GM19023 (cell line): ENCODE measurements at regions not wholly inside any gene's neighbourhood (a gene's known extent, or its start where the extent isn't known, plus 50 kb on each side); places are given as distances from the start of the nearest gene placed in this dataset.
"Not testable (repeated sequence)": the region's sequence is repeated elsewhere in the genome, so short reads cannot be mapped to it uniquely, and the experiment has no call there.

ENCODE experiments used
- ATAC-seq: cut with Tn5 transposase; IDR thresholded peaks from one replicate; pipeline ENCODE4 v1.9.1; 2021; ENCODE audit warnings: mild to moderate bottlenecking, moderate library complexity; ENCODE audit not compliant: unreplicated experiment

DNA sequence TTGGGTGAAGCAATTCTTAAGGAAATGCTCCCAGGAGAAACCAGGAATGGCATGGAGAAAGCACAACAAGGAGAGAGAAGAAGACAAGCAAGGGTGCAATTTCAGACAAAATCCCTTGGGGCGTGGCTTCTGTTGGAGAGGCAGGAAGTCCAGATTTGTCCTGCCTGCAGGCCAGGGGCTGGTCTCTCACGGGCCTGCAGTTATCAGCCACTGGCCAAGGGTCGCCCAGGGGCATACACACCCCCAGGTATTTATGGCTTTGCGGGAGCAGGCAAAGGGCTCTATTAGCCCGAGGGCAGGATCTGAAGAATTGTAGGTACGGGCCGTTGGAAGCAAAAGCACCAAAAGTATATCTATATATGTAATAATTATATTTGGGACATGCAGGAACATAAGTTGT is 87.7 kb downstream of the IYD start:
- ATAC-seq, result no peak

DNA sequence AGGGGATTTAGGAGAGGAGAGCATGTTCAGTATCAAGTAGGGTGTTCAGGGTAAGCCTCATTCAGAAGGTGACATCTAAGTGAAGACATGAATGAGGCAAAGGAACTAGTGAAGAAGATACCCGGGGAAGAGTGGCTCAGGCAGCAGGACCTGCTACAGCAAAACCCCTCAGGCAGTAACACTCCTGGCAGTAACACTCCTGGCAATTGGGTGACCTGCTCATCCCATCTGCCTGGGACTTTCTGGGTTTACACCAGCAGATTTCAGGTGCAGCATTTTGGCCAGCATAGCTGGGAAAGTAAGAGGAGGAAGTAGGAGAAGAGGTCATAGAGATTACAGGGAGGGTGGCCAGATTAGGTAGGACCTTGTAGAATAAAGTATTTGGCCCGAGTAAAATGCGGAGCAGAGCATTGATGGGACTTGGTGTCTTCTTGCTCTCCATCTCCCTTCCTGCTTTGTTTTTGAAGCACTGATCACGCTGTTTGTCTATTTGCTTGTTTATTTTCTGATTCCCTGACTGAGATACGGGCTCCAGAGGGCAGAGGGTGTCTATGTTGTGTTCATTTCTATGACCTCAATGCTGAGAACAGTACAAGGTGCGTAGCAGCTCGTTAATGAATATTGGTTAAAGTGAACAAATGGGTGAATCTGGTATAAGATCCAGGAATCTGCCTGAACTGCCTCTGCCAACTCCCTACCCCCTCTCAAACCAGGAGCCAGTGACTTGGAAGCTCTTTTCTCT is 88.3 kb downstream of the IYD start:
- no peak for ATAC-seq

DNA sequence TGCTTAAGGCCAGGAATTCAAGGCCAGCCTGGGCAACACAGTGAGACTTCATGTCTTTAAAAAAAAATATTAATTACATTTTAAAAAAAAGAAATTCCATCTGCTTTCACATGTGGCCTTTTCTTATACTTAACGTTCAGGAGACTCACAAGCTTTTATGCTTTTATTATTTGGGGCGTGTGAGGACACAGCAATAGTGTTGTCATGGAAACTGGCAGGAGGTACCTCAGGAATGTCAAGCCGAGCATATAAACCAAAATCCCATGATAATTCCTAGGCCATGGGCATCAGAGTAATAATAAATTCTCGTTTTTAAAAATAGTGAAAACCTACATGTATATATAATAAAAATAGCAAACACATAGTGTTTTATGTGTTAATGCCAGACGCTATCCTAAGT is 89.8 kb downstream of the IYD start:
- no peak for ATAC-seq

DNA sequence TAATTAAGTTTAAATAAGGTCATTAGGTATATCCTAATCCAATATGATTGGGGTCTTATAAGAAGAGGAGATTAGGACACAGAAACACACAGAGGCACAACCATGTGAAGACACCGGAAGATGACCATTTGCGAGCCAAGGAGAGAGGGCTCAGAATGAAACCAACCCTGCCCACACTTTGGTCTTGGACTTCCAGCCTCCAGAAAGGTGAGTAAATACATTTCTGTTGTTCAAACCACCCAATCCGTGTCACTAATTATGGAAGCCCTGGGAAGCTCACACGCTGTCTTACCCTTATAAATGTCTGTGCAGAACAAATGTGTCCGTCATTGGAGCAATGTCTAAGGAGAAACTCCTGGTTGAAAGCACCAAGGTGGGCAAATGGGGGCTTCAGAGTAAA is 95.0 kb downstream of the IYD start:
- ATAC-seq, result no peak

DNA sequence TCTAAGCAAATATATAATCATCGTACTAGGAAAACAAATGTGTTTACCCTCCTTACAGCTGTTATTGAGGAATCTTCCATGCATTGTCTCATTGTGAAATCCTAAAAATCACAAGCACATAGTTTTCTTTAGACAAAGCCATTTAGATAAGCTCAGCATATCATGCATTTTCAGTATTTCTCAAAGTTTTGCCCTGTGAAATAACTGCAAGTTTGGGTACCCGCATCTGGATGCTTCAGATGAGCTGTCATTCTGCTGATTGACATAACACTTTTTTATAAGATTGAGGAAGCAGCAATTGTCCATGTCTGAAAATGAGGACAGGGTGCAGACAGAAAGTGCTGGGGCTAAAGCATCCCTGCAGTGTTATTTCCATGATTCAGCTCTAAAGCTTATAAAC is 96.2 kb downstream of the IYD start:
- ATAC-seq, result no peak

DNA sequence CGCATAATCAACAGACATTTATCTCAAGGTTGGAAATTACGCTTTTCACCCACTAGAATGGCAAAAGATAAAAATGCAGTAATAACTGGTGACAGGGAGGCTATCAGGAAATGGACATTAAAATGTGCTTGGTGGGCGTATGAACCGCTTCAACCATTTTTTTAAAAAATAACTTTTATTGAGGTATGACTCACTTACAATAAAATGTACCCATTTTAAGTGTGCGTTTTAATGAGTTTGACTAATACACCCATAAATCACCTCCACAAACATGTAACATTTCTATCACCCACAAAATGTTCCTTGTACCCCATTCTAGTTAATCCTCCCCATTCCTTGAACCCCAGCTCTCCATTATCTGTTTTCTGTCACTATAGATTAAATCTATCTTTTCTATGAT is 96.8 kb downstream of the IYD start:
- ATAC-seq, result no peak

DNA sequence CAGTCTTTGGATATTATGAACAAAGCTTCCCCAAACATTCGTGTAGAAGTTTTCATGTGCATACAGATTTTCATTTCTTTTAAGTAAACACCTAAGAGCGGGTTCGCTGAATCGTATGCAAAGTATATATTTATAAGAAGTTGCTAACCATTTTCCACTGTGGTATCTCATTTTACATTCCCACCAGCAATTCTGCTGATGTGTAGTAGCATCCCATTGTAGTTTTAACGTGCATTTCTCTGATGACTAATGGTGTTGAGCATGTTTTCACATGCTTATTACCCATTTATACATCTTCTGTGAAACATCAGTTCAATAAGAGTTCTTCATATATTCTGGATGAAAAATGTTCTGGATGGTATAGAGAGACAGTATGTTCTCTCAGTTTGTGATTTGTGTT is 97.4 kb downstream of the IYD start:
- ATAC-seq, result no peak

DNA sequence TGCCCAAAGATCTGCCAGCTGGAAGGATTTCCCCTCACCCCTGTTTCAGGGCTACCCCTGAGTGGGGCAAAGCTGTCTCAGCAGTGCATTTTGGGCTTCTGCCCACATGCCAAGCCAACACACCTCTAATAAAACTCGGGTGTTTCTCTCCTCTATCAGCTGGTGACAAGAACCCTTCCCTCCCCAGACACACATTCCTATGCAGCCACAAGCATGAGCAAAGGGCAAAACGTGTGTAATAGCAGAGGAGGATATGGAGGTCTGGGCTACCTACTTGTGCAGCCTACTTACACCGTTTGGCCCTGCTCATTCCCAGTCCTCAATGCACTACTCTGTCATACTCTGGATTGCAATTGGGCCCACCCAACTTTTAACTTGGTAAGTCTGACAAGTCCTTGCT is 101.3 kb downstream of the IYD start:
- no peak for ATAC-seq

DNA sequence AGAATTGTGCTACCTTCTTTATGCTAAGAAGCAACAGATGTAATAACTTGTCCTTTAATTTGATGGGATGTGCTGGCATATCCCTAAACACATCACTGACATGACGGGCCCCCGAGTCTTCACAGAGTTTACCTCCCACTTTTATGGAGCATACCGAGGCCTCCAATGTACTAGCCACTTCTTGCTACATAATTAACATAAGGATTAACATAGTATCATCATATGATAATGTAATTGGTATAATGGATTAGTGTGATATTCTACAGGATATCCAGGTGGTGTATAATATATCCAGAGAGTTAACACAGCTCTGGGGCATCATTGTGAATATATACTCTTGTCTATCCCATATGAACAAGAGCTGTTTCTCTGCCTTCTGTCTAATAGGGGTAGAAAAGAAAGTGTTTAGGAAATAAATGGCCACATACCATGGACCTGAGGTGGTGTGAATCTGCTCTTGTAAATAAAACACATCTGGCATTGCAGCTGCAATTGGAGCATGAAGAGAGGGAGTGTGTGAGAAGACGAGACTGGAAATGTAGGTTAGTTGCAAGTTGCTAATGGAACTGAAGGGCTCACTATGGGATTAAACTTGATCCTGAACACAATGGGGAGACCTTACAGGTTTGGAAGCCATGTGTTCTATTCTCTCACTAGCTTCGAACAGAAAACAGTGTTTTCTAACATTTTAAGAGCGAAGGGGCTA is 102.3 kb downstream of the IYD start:
- ATAC-seq, result no peak

DNA sequence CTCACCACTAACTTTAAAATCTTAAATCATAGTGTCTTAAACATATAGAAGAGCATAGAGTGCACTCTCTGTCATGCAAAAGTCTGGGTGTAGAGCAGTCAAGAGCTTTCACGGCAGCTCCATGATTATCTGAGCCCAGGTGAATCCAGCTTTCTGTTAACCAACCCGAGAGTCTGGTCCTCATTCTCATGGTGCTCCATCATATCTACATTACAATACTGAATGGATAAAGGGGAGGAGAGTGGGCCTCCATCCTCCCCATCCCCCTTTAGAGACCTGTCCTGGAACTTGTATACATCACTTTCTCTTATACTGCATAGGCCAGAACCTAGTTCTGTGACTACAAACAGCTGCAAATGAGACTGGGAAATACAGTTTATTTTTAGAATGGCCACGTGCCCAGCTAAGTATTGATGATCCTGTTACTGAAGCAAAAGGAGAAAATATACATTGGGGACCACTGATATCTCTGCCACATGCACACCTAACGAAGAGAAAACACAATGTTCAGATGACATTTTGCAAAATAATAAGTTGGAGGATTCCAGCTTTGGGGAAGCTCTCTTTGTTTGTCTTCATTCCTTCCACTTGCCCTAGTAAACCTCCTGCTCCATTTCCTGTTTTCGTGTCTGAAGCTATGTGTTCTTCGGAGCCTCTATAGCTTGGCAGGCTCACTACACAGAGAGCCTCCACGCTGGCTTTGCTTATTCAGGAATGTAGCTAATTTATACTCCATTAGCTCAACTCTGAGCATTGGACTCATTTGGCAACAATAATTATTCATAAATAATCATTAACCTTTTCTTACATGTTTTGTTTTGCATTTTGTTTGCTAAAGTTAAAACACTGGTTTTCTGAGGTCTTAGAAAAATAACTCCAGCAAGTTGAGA is 110.1 kb downstream of the IYD start:
- ATAC-seq, result no peak

DNA sequence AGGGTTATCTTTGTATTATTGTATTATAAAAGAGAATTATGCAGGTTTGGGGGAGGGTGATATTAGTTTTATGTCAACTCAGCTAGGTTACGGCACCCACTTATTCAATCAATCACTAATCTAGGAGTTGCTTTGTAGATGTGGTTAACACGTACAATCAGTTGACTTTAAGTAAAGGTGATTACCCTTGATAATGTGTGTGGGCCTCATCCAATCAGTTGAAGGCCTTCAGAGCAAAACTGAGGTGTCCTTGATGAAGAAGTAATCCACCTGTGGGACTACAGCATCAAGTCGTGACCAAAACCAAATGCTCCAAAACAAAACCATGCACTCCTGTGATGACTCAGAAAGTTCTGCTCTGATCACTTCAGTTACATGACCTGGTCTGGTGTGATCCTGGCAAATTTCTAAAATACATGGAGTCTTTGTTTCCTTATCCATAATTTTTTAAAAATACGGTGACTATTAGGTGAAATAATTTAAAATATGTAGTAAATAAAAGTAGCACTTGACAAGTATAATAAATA is 114.1 kb downstream of the IYD start:
- no peak for ATAC-seq

DNA sequence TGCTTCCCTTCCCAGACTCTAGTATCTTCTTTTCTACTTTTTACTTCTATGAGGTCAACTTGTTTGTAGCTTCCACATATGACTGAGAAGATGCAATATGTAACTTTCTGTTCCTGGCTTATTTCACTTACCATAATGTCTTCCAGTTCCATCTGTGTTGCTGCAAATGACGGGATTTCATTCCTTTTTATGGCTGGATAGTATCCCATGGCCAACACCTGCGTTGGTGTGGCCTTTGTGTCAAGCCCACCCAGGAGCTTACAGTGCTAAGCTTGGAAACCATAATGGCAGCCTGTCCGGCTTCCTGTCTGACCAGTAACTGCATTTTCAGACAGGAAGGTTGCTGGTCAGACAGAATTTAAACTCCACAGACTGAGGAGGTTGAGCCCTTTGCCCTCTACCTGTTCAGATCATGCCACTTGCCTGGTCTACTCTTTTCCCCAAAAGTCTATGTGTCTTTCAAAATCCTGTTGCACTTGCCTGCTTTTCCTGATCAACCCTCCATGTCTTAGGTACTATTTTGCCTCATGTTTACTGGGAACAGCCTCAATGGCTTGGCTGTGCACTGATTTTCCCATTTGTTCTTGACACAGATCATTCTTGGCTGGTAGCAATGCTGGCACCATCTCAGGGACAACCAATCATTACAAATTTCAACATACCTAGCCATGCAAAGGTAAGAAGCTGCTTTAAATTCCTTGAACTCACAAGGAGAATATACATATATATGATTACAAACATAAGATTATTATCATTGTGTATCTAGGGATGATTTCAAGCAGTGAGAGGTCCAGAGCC is 114.3 kb upstream of the PLEKHG1 start:
- ATAC-seq, result no peak

DNA sequence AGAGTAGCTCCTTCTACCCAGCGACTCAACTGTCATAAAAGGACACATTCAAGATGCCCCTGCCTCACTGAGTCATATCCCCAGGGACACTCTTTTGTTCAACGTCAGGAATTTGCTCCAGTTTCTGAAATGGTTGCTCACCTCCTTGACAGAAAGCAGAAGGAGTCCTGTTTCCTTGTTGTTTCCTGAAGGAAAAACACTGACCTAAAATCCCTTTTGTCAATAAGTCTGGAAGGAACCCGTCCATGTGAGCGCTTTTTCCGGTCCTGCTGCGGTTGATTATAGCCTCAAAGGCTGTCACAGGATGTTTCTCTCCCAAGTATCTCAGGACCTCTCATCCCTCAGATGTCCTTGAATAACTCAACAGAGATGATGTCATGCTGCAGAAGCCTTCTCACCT is 113.6 kb upstream of the PLEKHG1 start:
- no peak for ATAC-seq

DNA sequence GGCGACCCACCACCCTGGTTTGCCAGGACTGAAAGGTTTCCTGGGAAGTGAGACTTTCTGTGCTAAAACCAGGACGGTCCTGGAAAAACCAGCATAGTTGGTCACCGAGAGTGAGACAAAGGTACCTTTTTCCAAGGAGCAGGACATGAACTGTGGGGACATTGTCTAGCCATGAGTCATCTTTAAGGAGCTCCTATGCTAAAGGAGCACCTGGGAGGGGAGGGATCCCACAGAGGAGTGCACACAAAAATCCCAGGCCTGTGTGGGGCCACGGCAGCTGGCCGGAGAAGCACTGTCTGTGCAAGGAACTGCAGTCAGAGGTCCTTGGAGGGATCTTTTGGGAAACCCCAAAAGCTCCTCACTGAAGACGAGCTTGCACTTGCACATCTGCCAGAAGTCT is 109.1 kb upstream of the PLEKHG1 start:
- no peak for ATAC-seq

DNA sequence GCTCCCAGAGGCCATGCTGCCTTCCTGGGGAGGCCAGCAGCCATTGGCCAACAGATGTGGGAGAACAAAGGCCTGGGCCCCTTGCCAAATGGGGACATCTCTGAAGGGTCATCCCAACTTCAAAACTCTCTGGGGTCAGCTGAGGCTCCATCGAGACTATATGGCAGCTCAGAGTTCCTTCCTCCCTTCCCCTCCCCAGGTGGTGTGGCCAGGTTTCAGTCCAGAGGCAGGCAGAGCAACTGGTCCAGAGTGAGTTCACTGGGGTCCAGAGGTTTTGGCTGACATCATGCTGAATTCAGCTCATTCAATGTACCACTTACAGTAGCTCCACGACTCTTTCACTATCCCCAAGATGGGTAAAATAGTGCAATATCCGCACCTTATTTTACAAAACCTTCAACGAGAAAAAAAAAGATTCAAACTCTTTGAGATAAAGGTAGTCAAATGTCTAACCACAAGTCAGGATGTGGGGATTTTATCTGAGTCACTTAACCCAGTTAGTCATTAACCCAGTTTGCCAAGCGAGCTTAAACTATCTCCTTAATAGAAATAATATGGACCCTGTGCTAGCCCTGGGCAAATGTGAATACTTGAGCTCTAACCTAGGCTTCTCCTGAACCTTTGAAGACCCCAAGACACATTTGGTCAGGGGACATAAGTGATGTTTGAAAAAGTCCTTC is 108.4 kb upstream of the PLEKHG1 start:
- peak; percentile 92 for ATAC-seq

DNA sequence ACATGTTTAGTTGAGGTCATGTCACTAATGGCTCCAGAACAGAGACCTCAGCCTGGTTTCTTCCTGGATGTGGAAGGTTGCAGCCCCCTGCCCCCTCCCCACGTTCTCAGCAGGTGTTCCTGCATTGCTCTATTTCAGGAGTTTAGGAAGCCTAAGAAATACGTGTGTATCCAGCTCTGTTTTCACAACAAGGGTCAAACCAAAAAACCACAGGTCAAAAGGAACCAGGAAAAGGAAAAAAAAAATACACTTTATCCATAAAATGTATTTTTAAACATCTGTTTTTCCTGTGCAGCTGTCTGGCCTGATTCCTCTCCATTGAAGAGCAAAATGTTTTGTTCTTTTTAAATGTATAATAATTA is 107.9 kb upstream of the PLEKHG1 start:
- no peak for ATAC-seq

DNA sequence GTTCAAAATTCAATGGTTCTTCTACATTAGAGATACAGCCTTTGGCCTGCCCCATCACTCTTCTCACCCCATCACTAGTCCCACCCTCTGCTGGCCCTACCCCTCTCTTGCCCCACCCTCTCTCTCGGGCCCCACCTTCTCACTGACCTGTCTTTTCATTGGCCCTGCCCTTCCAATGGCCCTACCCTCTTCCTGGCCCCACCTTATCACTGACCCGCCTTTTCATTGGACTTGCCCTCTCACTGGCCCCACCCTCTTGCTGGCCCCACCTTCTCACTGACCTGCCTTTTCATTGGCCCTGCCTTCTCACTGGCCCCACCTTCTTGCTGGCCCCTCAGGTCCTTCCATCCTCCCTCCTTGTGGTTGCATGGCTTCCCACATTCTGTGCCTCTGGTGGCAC is 107.2 kb upstream of the PLEKHG1 start:
- ATAC-seq, result no peak

DNA sequence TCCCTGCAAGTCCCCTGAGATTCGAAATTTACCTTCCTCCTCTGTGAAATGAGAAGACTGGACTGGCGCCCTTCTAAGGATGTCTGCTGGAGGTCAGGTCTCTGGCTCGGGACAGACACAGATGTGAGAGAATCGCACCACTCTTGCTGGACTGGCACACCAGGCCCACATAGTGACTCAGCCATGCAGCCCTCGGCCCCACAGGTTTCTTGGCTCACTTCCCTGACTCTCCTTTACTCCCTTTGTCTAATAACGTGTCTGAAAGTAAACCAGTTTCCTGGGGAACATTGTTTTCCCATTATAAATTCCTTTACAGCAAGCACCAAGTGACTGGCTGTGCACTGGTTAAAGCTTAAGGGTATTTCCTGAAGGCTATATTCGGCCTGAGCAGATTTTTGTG is 106.7 kb upstream of the PLEKHG1 start:
- ATAC-seq, result no peak

DNA sequence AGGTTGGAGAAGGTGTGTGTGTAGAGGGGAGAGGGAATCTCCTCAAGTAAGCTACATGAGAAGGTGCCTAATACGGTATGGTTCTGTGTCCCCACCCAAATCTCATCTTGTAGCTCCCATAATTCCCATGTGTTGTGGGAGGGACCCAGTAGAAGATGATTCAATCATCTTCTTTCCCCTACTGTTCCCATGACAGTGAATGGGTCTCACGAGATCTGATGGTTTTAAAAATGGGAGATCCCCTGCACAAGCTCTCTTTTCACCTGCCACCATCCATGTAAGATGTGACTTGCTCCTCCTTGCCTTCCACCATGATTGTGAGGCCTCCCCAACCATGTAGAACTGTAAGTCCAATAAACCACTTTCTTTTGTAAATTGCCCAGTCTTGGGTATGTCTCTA is 106.1 kb upstream of the PLEKHG1 start:
- ATAC-seq, result not testable (repeated sequence)

DNA sequence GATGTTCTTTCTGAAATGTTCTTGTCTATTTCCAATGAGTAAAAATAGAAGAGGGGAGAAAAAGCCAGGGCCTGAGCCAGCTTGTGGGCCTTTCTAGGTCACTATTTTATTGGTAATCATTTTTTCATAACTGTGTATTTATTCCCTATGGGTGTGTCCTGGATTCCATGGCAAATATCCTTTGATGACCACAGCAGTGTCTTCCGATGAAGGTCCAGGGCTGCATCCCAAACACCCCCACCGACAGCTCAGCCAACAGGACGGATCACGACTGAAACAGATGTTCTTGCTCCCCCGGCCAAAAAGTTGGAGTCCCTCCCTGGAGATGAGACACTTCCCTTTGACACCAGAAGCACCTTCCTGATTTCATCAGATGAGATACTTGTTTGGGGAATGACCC is 105.4 kb upstream of the PLEKHG1 start:
- ATAC-seq, result no peak
